DND-41 (cell line): ENCODE measurements at regions not wholly inside any gene's neighbourhood (a gene's known extent, or its start where the extent isn't known, plus 50 kb on each side); places are given as distances from the start of the nearest gene placed in this dataset.

Experiments used
- ATAC-seq: fragments of 200-7000 bp; cut with Tn5 transposase; 3 replicates; pipeline ENCODE4 v1.9.1; 2021; ENCODE audit warnings: low read depth; ENCODE audit not compliant: insufficient read depth
- DNase-seq: peaks from one replicate; pipeline ENCODE4 v3.0.0-alpha.2; 2020
- H2AFZ ChIP-seq: 2 replicates; pipeline ENCODE4 v1.6.0; 2012; ENCODE audit warnings: low read depth, low read length
- H3K27ac ChIP-seq: 2 replicates; pipeline ENCODE4 v1.5.1; 2012; ENCODE audit warnings: low read length, inconsistent platforms
- H3K27me3 ChIP-seq: fragments of 200-600 bp; sonication (generic); 2 replicates; pipeline ENCODE4 v1.6.0; 2012; ENCODE audit warnings: low read length, mild to moderate bottlenecking, inconsistent platforms; ENCODE audit not compliant: insufficient read depth, poor library complexity
- H3K36me3 ChIP-seq: 2 replicates; pipeline ENCODE4 v1.5.1; 2012; ENCODE audit warnings: low read length, inconsistent platforms; ENCODE audit not compliant: insufficient read depth
- H3K4me1 ChIP-seq: 2 replicates; pipeline ENCODE4 v1.5.1; 2012; ENCODE audit warnings: mild to moderate bottlenecking, low read length; ENCODE audit not compliant: insufficient read depth
- H3K4me2 ChIP-seq: 2 replicates; pipeline ENCODE4 v1.6.0; 2012; ENCODE audit warnings: mild to moderate bottlenecking, moderate library complexity, low read length, inconsistent platforms; ENCODE audit not compliant: insufficient read depth
- H3K4me3 ChIP-seq, 2 experiments: fragments of 200-600 bp in 1 of 2; shearing (Covaris generic) in 1 of 2; 2 replicates each; pipeline ENCODE4 v1.5.1; 2012 to 2016; ENCODE audit warnings: inconsistent platforms in 2 of 2, low read length in 2 of 2, mild to moderate bottlenecking in 2 of 2, low read depth in 1 of 2, moderate library complexity in 1 of 2
- H3K79me2 ChIP-seq: 2 replicates; pipeline ENCODE4 v1.6.0; 2012; ENCODE audit warnings: low read length, inconsistent platforms; ENCODE audit not compliant: insufficient read depth
- H3K9ac ChIP-seq: 2 replicates; pipeline ENCODE4 v1.6.0; 2012; ENCODE audit warnings: low read depth, mild to moderate bottlenecking, inconsistent platforms, low read length, moderate library complexity
- H3K9me3 ChIP-seq: 2 replicates; pipeline ENCODE4 v1.5.1; 2012; ENCODE audit warnings: low read length, moderate library complexity, mild to moderate bottlenecking, inconsistent platforms; ENCODE audit not compliant: insufficient read depth, severe bottlenecking
- H4K20me1 ChIP-seq: 2 replicates; pipeline ENCODE4 v1.6.0; 2012; ENCODE audit warnings: low read length; ENCODE audit not compliant: insufficient read depth
- EZH2 ChIP-seq: IDR thresholded peaks from 3 replicates; pipeline ENCODE4 v1.6.1; 2012; ENCODE audit warnings: borderline replicate concordance, low read depth, mild to moderate bottlenecking, moderate library complexity, low read length, inconsistent platforms; ENCODE audit not compliant: severe bottlenecking
- TF ChIP-seq, protein P1 (sequence below): IDR thresholded peaks from 2 replicates; pipeline ENCODE4 v1.5.1; 2012; ENCODE audit warnings: borderline replicate concordance, low read length, moderate library complexity, mild to moderate bottlenecking; ENCODE audit not compliant: poor library complexity, severe bottlenecking; ENCODE audit errors: extremely low read depth

DNA sequence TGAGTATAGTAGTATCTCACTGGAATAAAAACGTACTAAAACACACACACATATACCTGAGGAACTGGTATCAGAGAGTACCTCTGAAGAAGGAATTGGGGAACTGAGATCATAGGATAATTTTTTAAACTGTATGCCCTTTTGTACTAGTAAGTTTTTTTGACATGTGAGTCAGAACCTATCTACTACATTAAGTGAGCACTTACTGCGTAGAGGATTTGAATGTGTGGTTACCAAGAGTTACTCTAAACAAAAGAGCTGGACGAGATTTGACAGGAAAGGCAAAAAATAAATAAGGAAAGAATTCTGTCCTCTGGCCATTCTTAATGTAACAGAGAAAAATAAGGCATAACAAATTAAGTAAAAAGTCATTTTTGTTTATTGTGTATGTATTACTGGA lies 546.5 kb upstream of the FAT1 start:
- Histone ChIP-seq H3K79me2 (no peaks in the 10 kb centered on the region), H3K4me3 (no peak overlapping the region), H3K9me3 (no peaks in the 10 kb centered on the region), H3K4me1 (no peaks in the 10 kb centered on the region), H3K36me3 (no peaks in the 10 kb centered on the region), H3K27ac (no peak overlapping the region), H3K9ac (no peak overlapping the region), H3K4me2 (no peak overlapping the region), H4K20me1 (no peaks in the 10 kb centered on the region), H3K27me3 (no peaks in the 10 kb centered on the region), H2AFZ (no peak overlapping the region)
- TF ChIP-seq, protein P1, sequence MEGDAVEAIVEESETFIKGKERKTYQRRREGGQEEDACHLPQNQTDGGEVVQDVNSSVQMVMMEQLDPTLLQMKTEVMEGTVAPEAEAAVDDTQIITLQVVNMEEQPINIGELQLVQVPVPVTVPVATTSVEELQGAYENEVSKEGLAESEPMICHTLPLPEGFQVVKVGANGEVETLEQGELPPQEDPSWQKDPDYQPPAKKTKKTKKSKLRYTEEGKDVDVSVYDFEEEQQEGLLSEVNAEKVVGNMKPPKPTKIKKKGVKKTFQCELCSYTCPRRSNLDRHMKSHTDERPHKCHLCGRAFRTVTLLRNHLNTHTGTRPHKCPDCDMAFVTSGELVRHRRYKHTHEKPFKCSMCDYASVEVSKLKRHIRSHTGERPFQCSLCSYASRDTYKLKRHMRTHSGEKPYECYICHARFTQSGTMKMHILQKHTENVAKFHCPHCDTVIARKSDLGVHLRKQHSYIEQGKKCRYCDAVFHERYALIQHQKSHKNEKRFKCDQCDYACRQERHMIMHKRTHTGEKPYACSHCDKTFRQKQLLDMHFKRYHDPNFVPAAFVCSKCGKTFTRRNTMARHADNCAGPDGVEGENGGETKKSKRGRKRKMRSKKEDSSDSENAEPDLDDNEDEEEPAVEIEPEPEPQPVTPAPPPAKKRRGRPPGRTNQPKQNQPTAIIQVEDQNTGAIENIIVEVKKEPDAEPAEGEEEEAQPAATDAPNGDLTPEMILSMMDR, result no peak
- no peak for DNase-seq
- ATAC-seq, result no peak

GRCh38 chr4:187271848-187272247 lies 548.2 kb upstream of the FAT1 start:
- H3K36me3 ChIP-seq, result no peaks in the 10 kb centered on the region
- H3K27ac ChIP-seq, result no peak overlapping the region
- H3K79me2 ChIP-seq, result no peaks in the 10 kb centered on the region
- H3K4me3 ChIP-seq, result no peak overlapping the region
- H2AFZ ChIP-seq, result no peak overlapping the region
- H4K20me1 ChIP-seq, result no peaks in the 10 kb centered on the region
- H3K27me3 ChIP-seq, result no peaks in the 10 kb centered on the region
- ATAC-seq (no peak), DNase-seq (no peak)
- H3K9me3 ChIP-seq, result no peaks in the 10 kb centered on the region
- TF ChIP-seq, protein P1, result no peak
- no peak for TF ChIP-seq EZH2
- no peak overlapping the region for H3K4me2 ChIP-seq
- no peaks in the 10 kb centered on the region for H3K4me1 ChIP-seq
- H3K9ac ChIP-seq, result no peak overlapping the region

DNA sequence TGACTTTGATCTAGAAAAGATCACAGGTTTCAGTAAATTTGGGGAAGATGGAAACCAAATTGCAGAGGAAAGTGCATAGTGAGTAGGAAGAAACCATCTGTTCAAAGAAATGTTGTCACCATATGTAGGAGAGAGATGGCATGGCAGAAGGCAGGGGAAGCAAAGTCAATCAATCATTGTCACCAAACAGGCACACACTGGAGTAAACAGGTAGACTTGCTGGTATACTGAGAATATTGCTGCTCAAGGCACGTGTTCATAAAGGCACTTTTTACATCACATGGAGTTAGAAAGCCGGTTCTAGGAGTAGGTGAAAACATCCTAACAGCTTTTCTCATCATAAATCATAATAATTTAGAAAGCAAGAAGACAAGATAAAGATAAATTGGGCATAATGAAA lies 550.5 kb upstream of the FAT1 start:
- H3K36me3 ChIP-seq, result no peaks in the 10 kb centered on the region
- no peaks in the 10 kb centered on the region for H3K4me1 ChIP-seq
- TF ChIP-seq EZH2, result no peak
- H3K4me2 ChIP-seq, result no peak overlapping the region
- H3K9ac ChIP-seq, result no peak overlapping the region
- no peaks in the 10 kb centered on the region for H3K79me2 ChIP-seq
- H3K27me3 ChIP-seq, result no peaks in the 10 kb centered on the region
- no peaks in the 10 kb centered on the region for H3K9me3 ChIP-seq
- no peaks in the 10 kb centered on the region for H4K20me1 ChIP-seq
- H2AFZ ChIP-seq, result no peak overlapping the region
- DNase-seq (no peak), ATAC-seq (no peak)
- H3K27ac ChIP-seq, result no peak overlapping the region
- no peak overlapping the region for H3K4me3 ChIP-seq

GRCh38 chr4:187276736-187277408 lies 553.2 kb upstream of the FAT1 start:
- Histone ChIP-seq H3K79me2 (no peaks in the 10 kb centered on the region), H4K20me1 (no peaks in the 10 kb centered on the region), H3K9ac (no peak overlapping the region), H3K4me2 (no peak overlapping the region), H3K27me3 (no peaks in the 10 kb centered on the region), H3K4me1 (no peaks in the 10 kb centered on the region), H3K9me3 (no peaks in the 10 kb centered on the region), H2AFZ (no peak overlapping the region), H3K4me3 (no peak overlapping the region), H3K27ac (no peak overlapping the region), H3K36me3 (no peaks in the 10 kb centered on the region)
- ATAC-seq (no peak), DNase-seq (no peak)
- no peak for TF ChIP-seq EZH2
- TF ChIP-seq, protein P1, result no peak
